ENCODE measurements at regions not wholly inside any gene's neighbourhood (a gene's known extent, or its start where the extent isn't known, plus 50 kb on each side); places are given as distances from the start of the nearest gene placed in this dataset.

DNA sequence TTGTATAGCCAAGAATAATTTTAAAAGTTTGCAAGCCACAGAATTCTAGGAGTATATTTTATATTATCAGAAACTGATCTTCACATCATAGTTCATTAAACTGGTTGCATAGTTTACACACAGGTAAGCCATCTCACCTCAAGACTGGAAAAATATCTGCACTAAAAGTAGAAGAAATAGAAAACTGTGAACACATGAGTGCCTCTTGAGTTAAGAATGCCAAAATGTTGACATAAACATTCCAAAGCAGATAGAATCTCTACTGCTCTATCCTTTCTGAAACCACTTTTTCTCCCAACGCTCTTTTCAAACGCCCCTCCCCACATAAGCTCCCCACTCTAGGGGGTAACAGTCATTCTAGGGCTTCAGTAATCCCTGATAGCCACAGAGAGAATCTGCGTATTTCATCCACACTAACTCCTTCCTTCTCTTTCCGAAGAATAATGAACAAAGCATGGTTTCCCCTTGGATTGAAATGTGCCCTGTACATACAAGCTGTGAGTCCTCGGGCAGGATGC lies 201.5 kb downstream of the IRS2 start:
- TF ChIP-seq, protein P1, sequence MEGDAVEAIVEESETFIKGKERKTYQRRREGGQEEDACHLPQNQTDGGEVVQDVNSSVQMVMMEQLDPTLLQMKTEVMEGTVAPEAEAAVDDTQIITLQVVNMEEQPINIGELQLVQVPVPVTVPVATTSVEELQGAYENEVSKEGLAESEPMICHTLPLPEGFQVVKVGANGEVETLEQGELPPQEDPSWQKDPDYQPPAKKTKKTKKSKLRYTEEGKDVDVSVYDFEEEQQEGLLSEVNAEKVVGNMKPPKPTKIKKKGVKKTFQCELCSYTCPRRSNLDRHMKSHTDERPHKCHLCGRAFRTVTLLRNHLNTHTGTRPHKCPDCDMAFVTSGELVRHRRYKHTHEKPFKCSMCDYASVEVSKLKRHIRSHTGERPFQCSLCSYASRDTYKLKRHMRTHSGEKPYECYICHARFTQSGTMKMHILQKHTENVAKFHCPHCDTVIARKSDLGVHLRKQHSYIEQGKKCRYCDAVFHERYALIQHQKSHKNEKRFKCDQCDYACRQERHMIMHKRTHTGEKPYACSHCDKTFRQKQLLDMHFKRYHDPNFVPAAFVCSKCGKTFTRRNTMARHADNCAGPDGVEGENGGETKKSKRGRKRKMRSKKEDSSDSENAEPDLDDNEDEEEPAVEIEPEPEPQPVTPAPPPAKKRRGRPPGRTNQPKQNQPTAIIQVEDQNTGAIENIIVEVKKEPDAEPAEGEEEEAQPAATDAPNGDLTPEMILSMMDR (IDR thresholded peaks at IDR 0.05; ENCODE audit: borderline replicate concordance, extremely low read depth, low read length, poor library complexity, severe bottlenecking) = no peak
- TF ChIP-seq EZH2 (IDR thresholded peaks at IDR 0.05; ENCODE audit: borderline replicate concordance, low read depth, low read length, severe bottlenecking) = no peak
- no peak overlapping the region for H3K4me2 ChIP-seq (ENCODE audit: insufficient read depth, low read length)

DNA sequence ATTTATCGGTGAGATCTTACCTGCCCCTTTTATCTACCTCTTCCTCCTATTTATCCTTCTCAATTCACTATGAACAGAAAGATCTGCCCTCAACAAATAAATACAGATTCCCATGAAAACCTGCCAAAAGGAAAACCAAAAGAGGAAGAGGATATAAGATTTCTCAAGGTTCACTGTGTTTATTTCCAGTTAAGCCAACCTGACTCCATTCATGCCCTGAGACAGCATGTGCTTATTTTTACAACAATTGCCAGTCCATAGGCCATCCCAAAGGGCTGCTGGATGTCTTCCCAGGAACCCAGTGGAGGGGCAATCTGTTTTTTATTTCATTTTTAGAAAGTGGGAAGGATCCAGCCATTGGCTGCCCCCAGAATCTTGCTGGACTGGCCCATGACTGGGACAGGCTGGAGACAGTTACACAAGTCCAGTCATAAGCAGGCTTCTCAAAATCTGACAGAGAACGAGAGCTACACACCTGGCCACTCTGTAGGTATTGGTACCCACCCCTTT lies 209.1 kb downstream of the IRS2 start:
- DNase-seq (no peak), ATAC-seq (ENCODE audit: insufficient read depth, low read depth) (no peak)
- H3K9ac ChIP-seq (ENCODE audit: low read depth, low read length) = no peak overlapping the region

More for the DNA sequence above, 201.5 kb downstream of the IRS2 start:
- no peaks in the 10 kb centered on the region for H3K27me3 ChIP-seq (ENCODE audit: insufficient read depth, low read length, poor library complexity)
- peaks cover 2% of the 10 kb centered on the region for H3K9me3 ChIP-seq (ENCODE audit: insufficient read depth, low read length, severe bottlenecking)
- H2AFZ ChIP-seq (ENCODE audit: low read depth, low read length) = no peak overlapping the region
- no peak overlapping the region for H3K4me3 ChIP-seq (ENCODE audit: low read depth in 1 of 2, low read length in 2 of 2)
- H3K79me2 ChIP-seq (ENCODE audit: insufficient read depth, low read length) = peaks cover 31% of the 10 kb centered on the region
- H3K4me1 ChIP-seq (ENCODE audit: insufficient read depth, low read length) = no peaks in the 10 kb centered on the region
- no peak for ATAC-seq (ENCODE audit: insufficient read depth, low read depth)
- no peak overlapping the region for H3K9ac ChIP-seq (ENCODE audit: low read depth, low read length)
- peaks cover 42% of the 10 kb centered on the region for H3K36me3 ChIP-seq (ENCODE audit: insufficient read depth, low read length)
- no peak overlapping the region for H3K27ac ChIP-seq (ENCODE audit: low read length)
- peaks cover 8% of the 10 kb centered on the region; the same call in 1 of the 2 replicates for H4K20me1 ChIP-seq (ENCODE audit: insufficient read depth, low read length)
- DNase-seq = no peak

DNA sequence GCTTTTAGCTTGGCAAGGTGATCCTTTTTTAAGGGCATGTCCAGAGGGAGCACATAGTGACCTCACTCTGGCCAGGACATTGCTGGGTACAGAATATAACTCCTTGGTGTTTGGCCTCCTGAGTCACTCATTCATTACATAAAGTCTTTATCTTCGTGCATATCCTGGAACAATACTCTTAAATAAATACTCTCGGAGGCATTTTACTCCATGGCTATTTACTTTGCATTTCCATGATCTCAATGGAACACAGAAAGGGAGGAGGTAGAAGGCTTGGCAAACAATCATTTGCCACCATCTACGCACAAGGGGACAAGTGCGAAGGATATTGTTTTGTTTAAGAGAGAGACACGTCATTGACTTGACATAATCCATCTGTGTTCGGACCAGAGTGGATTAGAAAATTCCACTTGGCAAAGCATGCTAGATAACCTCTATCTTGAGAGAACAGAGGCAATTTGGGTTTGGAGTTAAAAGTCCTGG lies 210.0 kb downstream of the IRS2 start:
- Histone ChIP-seq H3K79me2 (ENCODE audit: insufficient read depth, low read length) (peaks cover 64% of the 10 kb centered on the region), H3K4me1 (ENCODE audit: insufficient read depth, low read length) (peaks cover 20% of the 10 kb centered on the region), H3K4me2 (ENCODE audit: insufficient read depth, low read length) (no peak overlapping the region), H3K4me3 (ENCODE audit: low read depth in 1 of 2, low read length in 2 of 2) (no peak overlapping the region), H3K27ac (ENCODE audit: low read length) (peak overlapping the region; percentile 31; the same call in 1 of the 2 replicates), H3K9me3 (ENCODE audit: insufficient read depth, low read length, severe bottlenecking) (peaks cover 1% of the 10 kb centered on the region), H3K36me3 (ENCODE audit: insufficient read depth, low read length) (peaks cover 11% of the 10 kb centered on the region), H2AFZ (ENCODE audit: low read depth, low read length) (no peak overlapping the region), H4K20me1 (ENCODE audit: insufficient read depth, low read length) (no peaks in the 10 kb centered on the region; the same call in 1 of the 2 replicates), H3K9ac (ENCODE audit: low read depth, low read length) (no peak overlapping the region), H3K27me3 (ENCODE audit: insufficient read depth, low read length, poor library complexity) (no peaks in the 10 kb centered on the region)
- no peak for ATAC-seq (ENCODE audit: insufficient read depth, low read depth)
- no peak for TF ChIP-seq EZH2 (IDR thresholded peaks at IDR 0.05; ENCODE audit: borderline replicate concordance, low read depth, low read length, severe bottlenecking)
- TF ChIP-seq, protein P1 (IDR thresholded peaks at IDR 0.05; ENCODE audit: borderline replicate concordance, extremely low read depth, low read length, poor library complexity, severe bottlenecking) = no peak
- DNase-seq = no peak

More for the DNA sequence above, 209.1 kb downstream of the IRS2 start:
- Histone ChIP-seq H3K4me2 (ENCODE audit: insufficient read depth, low read length) (no peak overlapping the region), H3K27me3 (ENCODE audit: insufficient read depth, low read length, poor library complexity) (no peaks in the 10 kb centered on the region), H3K4me3 (ENCODE audit: low read depth in 1 of 2, low read length in 2 of 2) (no peak overlapping the region), H2AFZ (ENCODE audit: low read depth, low read length) (no peak overlapping the region), H3K27ac (ENCODE audit: low read length) (no peak overlapping the region), H3K4me1 (ENCODE audit: insufficient read depth, low read length) (peaks cover 12% of the 10 kb centered on the region), H3K9me3 (ENCODE audit: insufficient read depth, low read length, severe bottlenecking) (peaks cover 2% of the 10 kb centered on the region), H3K36me3 (ENCODE audit: insufficient read depth, low read length) (peaks cover 15% of the 10 kb centered on the region), H4K20me1 (ENCODE audit: insufficient read depth, low read length) (no peaks in the 10 kb centered on the region; the same call in 1 of the 2 replicates), H3K79me2 (ENCODE audit: insufficient read depth, low read length) (peaks cover 61% of the 10 kb centered on the region)
- TF ChIP-seq EZH2 (IDR thresholded peaks at IDR 0.05; ENCODE audit: borderline replicate concordance, low read depth, low read length, severe bottlenecking) = no peak
- TF ChIP-seq, protein P1 (IDR thresholded peaks at IDR 0.05; ENCODE audit: borderline replicate concordance, extremely low read depth, low read length, poor library complexity, severe bottlenecking) = no peak

All from DND-41 (cell line).